ENCODE measurements at regions not wholly inside any gene's neighbourhood (a gene's known extent, or its start where the extent isn't known, plus 50 kb on each side); places are given as distances from the start of the nearest gene placed in this dataset.

DNA sequence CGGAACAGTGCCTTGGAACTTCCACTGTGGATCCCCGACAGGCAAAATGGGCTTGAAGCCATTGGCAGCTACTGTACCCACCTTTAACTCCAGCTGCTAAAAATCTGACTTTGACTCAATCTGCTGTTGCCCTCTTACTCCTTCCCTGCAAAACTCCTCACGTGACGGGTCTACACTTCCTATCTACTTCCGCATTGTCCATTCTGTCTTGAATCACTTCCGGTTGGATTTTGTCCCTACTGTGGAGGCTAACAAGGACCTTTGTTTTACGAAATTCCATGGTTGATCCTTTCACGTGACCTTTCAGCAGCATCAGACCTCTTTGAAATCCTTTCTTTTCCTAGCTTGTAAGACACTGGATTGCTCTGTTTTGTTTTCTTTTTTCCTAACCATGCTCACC, 268.4 kb downstream of the PRDM2 start:
- Histone ChIP-seq H3K27me3 (ENCODE audit: control insufficient read depth, insufficient read depth, low read length) (no peaks in the 10 kb centered on the region), H3K36me3 (ENCODE audit: control insufficient read depth, insufficient read depth, low read length) (no peaks in the 10 kb centered on the region), H3K4me3 (ENCODE audit: low read depth, low read length) (no peak overlapping the region)
- no peak for DNase-seq (ENCODE audit: low read depth)
- FAIRE-seq = no peak
- TF ChIP-seq, protein P1, sequence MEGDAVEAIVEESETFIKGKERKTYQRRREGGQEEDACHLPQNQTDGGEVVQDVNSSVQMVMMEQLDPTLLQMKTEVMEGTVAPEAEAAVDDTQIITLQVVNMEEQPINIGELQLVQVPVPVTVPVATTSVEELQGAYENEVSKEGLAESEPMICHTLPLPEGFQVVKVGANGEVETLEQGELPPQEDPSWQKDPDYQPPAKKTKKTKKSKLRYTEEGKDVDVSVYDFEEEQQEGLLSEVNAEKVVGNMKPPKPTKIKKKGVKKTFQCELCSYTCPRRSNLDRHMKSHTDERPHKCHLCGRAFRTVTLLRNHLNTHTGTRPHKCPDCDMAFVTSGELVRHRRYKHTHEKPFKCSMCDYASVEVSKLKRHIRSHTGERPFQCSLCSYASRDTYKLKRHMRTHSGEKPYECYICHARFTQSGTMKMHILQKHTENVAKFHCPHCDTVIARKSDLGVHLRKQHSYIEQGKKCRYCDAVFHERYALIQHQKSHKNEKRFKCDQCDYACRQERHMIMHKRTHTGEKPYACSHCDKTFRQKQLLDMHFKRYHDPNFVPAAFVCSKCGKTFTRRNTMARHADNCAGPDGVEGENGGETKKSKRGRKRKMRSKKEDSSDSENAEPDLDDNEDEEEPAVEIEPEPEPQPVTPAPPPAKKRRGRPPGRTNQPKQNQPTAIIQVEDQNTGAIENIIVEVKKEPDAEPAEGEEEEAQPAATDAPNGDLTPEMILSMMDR (IDR thresholded peaks at IDR 0.05; ENCODE audit: insufficient read depth, low read length, severe bottlenecking) = no peak

DNA sequence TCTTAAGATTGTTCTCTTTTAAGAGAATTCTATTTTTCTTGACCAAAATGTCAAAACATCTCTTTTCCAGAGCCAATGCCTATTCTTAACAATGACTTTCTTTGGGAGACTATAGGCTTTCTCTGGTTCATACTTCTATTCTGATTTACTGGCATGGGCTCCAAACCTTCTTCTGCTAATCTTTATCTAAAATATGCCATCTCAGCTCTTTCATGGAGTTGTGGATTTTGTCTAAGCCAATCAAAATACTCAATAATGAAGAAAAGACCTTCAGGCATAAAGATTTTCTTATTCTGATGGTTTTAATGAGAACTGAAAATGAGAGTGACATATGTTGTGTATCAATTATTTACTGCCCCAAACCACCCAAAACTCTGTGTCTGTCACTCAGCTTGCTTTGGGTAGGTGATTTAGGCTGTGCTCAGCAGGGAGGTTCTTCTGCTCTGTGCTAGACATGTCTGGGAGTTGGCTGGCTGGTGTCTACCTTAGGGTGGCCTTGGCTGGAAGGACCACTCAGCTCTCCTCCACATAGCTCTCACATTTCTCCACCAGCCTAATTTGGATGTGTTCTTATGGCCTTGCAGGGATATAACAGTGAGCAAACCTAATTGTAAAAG, 270.8 kb downstream of the PRDM2 start:
- Histone ChIP-seq H3K27me3 (ENCODE audit: control insufficient read depth, insufficient read depth, low read length) (no peaks in the 10 kb centered on the region), H3K4me3 (ENCODE audit: low read depth, low read length) (no peak overlapping the region), H3K36me3 (ENCODE audit: control insufficient read depth, insufficient read depth, low read length) (no peaks in the 10 kb centered on the region)
- no peak for DNase-seq (ENCODE audit: low read depth)
- no peak for FAIRE-seq
- TF ChIP-seq, protein P1 (IDR thresholded peaks at IDR 0.05; ENCODE audit: insufficient read depth, low read length, severe bottlenecking) = no peak

DNA sequence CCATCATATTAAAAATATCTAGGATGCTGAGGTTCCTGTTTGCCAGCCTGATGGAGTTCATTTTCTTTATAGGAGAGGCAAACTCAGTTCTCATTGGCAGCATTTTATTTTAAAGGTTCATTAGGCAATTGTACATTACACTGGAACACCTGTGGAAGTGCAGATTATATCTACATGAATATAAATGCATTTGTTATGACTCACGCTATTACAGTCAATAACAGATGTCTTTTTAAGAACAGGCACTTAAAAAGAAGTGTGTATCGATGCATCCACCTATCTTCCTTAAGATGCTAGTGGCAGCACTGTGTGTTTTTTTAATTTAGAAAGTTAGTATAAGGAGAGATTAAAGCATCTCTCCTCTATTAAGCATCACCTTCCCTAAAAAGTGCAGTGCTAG, 276.5 kb downstream of the PRDM2 start:
- H3K27me3 ChIP-seq (ENCODE audit: control insufficient read depth, insufficient read depth, low read length) = no peaks in the 10 kb centered on the region
- no peak for DNase-seq (ENCODE audit: low read depth)
- no peak overlapping the region for H3K4me3 ChIP-seq (ENCODE audit: low read depth, low read length)
- no peaks in the 10 kb centered on the region for H3K36me3 ChIP-seq (ENCODE audit: control insufficient read depth, insufficient read depth, low read length)
- TF ChIP-seq, protein P1 (IDR thresholded peaks at IDR 0.05; ENCODE audit: insufficient read depth, low read length, severe bottlenecking) = no peak
- no peak for FAIRE-seq

DNA sequence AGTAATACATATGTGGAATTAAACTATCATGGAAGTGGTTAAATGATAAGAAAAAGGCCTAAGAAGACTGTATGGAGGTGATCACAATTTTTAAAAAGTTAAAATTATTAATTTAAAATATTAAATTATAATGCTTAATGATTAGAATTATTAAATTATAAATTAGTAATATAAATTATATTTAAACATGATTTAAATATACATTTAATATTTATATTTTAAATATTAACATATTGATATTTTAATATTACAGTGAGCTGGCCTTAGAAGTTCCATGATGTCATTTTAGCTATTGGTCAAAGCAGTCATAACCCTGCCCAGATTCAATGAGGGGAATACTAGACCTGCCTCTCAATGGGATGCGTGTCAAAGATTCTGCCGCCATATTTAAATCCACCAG, 281.2 kb downstream of the PRDM2 start:
- TF ChIP-seq, protein P1 (IDR thresholded peaks at IDR 0.05; ENCODE audit: insufficient read depth, low read length, severe bottlenecking) = no peak
- DNase-seq (ENCODE audit: low read depth) = no peak
- Histone ChIP-seq H3K27me3 (ENCODE audit: control insufficient read depth, insufficient read depth, low read length) (no peaks in the 10 kb centered on the region), H3K36me3 (ENCODE audit: control insufficient read depth, insufficient read depth, low read length) (no peaks in the 10 kb centered on the region), H3K4me3 (ENCODE audit: low read depth, low read length) (no peak overlapping the region)
- no peak for FAIRE-seq

DNA sequence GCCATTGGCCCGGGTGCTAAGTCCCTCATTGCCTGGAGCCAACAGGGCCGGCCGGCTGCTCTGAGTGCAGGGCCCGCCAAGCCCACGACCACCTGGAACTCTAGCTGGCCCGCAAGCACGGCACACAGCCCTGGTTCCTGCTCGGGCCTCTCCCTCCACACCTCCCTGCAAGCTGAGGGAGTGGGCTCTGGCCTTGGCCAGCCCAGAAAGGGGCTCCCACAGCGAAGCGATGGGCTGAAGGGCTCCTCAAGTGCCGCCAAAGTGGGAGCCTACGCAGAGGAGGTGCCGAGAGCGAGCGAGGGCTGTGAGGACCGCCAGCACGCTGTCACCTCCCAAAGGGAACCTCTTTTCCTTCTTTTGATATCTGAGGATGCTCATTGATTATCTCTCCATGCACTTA, 283.4 kb downstream of the PRDM2 start:
- DNase-seq (ENCODE audit: low read depth) (no peak), FAIRE-seq (no peak)
- TF ChIP-seq, protein P1 (IDR thresholded peaks at IDR 0.05; ENCODE audit: insufficient read depth, low read length, severe bottlenecking) = no peak

DNA sequence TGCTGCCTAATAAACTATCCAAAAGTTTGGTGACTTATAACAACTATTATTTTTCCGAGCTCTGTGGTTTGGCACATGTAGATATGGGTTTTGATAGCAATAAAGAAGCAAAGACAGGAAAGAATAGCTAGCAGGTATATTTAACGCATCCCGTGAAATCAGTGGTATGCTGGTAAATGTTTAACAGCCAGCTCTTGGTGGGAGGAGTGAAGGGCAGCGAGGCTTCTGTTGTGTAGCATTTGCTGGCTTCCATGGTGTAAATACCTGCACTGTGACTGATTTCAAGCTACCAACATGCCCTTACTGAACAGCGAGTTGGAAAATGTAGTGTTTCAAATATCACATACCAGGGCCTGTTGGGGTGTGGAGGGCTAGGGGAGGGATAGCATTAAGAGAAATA, 291.0 kb downstream of the PRDM2 start:
- Histone ChIP-seq H3K27me3 (ENCODE audit: control insufficient read depth, insufficient read depth, low read length) (no peaks in the 10 kb centered on the region), H3K4me3 (ENCODE audit: low read depth, low read length) (no peak overlapping the region), H3K36me3 (ENCODE audit: control insufficient read depth, insufficient read depth, low read length) (no peaks in the 10 kb centered on the region)
- DNase-seq (ENCODE audit: low read depth) = no peak
- no peak for FAIRE-seq
- TF ChIP-seq, protein P1 (IDR thresholded peaks at IDR 0.05; ENCODE audit: insufficient read depth, low read length, severe bottlenecking) = no peak

More for the DNA sequence above, 283.4 kb downstream of the PRDM2 start:
- Histone ChIP-seq H3K4me3 (ENCODE audit: low read depth, low read length) (no peak overlapping the region), H3K27me3 (ENCODE audit: control insufficient read depth, insufficient read depth, low read length) (no peaks in the 10 kb centered on the region), H3K36me3 (ENCODE audit: control insufficient read depth, insufficient read depth, low read length) (no peaks in the 10 kb centered on the region)

Measured in bronchial epithelial cell (primary cell).